GM23248 (cell line): ENCODE measurements at regions not wholly inside any gene's neighbourhood (a gene's known extent, or its start where the extent isn't known, plus 50 kb on each side); places are given as distances from the start of the nearest gene placed in this dataset.

Source experiments
- EZH2 ChIP-seq: fragments of 200-600 bp; sonication (generic); IDR thresholded peaks from 2 replicates; pipeline ENCODE4 v1.6.1; 2018; ENCODE audit warnings: antibody characterized with exemption, mild to moderate bottlenecking; ENCODE audit not compliant: insufficient read depth, poor library complexity, severe bottlenecking
- EZH2phosphoT487 ChIP-seq: fragments of 200-600 bp; sonication (generic); IDR thresholded peaks from 2 replicates; pipeline ENCODE4 v1.6.1; 2018; ENCODE audit warnings: antibody characterized with exemption, moderate library complexity, mild to moderate bottlenecking, low read depth; ENCODE audit not compliant: insufficient read depth

DNA sequence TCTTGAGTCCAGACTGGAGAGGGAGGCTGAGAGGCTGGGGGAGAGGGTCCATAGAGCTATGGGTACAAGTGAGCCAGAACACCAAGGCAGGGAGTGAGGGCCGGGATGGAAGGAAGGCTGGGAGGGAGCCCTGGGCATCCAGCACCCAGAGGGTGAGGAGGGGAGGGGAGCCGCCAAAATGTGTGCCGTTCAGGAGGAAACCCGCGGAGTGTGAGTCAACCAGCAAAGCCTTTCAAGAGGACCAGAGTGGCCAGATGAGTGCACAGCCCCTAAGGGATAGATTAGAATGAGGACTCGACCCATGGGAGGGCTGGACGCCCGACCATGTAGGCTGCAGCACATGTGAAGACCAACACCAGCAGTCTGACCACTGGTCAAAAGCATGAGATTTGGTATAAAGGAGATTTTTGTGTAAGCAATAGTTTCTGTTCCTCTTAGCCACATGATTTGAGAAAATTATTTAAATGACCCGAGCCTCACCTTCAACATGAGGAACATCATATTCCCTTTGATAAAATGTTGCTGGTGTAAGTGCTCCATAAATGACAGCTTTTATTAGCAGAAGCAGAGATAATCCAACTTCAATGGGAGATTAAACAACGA is 179.7 kb upstream of the GRB10 start:
- TF ChIP-seq EZH2 (no peak), EZH2phosphoT487 (no peak)
